ENCODE measurements at regions not wholly inside any gene's neighbourhood (a gene's known extent, or its start where the extent isn't known, plus 50 kb on each side); places are given as distances from the start of the nearest gene placed in this dataset.

DNA sequence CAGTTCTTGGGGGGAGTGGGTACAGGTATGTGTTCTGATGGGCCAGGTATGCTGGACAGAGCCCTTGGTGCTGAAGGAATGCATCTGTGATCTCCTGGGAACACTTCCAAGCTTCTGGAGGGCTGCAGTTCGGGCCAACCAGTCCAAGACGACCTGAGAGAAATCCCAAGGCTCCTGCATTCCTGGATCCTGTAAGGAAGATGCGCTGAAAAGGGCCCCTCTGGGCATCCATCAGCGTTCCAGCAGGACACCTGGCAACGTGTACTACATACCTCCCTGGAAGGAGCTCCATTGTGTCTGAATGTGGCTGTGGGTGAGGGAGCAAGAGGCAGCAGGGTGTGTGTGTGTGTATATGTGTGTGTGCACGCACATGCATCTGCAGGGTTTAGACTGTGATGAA is 144.7 kb downstream of the FAM43A start:
- no peaks in the 10 kb centered on the region for H3K36me3 Mint-ChIP-seq (ENCODE audit: insufficient read depth in 1 of 3, low read depth in 3 of 3)
- H2AK5ac ChIP-seq (ENCODE audit: insufficient read length, low read length) = no peak overlapping the region
- no peak overlapping the region for H3K27ac ChIP-seq (ENCODE audit: insufficient read length, low read depth, low read length)
- no peak overlapping the region for H2BK5ac ChIP-seq (ENCODE audit: insufficient read length, low read length)
- no peaks in the 10 kb centered on the region; a peak in 1 of 5 replicates for H3K9me3 Mint-ChIP-seq
- no peak overlapping the region for H2BK15ac ChIP-seq (ENCODE audit: low read depth, low read length)
- H3K27me3 Mint-ChIP-seq (ENCODE audit: low read depth) = no peaks in the 10 kb centered on the region; the same call in 1 of the 2 replicates
- H3K27me3 ChIP-seq (ENCODE audit: insufficient read depth, low read length) = no peaks in the 10 kb centered on the region
- no peak for TF ChIP-seq CTCF (conservative IDR thresholded peaks at IDR 0.05)
- H3K23ac ChIP-seq (ENCODE audit: insufficient read length, low read depth, low read length) = no peak overlapping the region
- no peak overlapping the region for H2AFZ ChIP-seq (ENCODE audit: low read length)
- H3K79me1 ChIP-seq (ENCODE audit: insufficient read depth, low read depth, low read length, poor library complexity, severe bottlenecking) = no peaks in the 10 kb centered on the region
- H3K4me2 ChIP-seq (ENCODE audit: insufficient read depth, insufficient read length, low read length) = no peak overlapping the region
- H4K8ac ChIP-seq (replicated peaks; ENCODE audit: insufficient read length, low read depth, low read length) = no peak overlapping the region
- DNase-seq = no peak
- no peak overlapping the region for H4K5ac ChIP-seq (ENCODE audit: insufficient read length, low read depth, low read length)
- H3K9ac ChIP-seq (ENCODE audit: extremely low read depth, insufficient read length, low read length) = no peak overlapping the region
- no peaks in the 10 kb centered on the region for H3K23me2 ChIP-seq (ENCODE audit: insufficient read length, low read depth, low read length, poor library complexity, severe bottlenecking)
- no peaks in the 10 kb centered on the region for H3K9me3 ChIP-seq (ENCODE audit: control insufficient read depth, low read depth, low read length)
- H3K27ac Mint-ChIP-seq = no peak overlapping the region
- H2BK20ac ChIP-seq (ENCODE audit: low read depth, low read length, poor library complexity, severe bottlenecking) = no peak overlapping the region
- H4K91ac ChIP-seq (ENCODE audit: insufficient read length, low read depth, low read length) = no peak overlapping the region
- no peaks in the 10 kb centered on the region for H4K20me1 ChIP-seq (ENCODE audit: control insufficient read depth, insufficient read depth, insufficient read length)
- H3K4me1 ChIP-seq (ENCODE audit: insufficient read depth, low read length) = no peaks in the 10 kb centered on the region
- no peak overlapping the region for H3K18ac ChIP-seq (ENCODE audit: insufficient read length, low read depth, low read length)
- H3K4ac ChIP-seq (ENCODE audit: low read depth, low read length) = no peak overlapping the region
- no peak overlapping the region for H3K56ac ChIP-seq (ENCODE audit: insufficient read length, low read depth, low read length)
- no peak overlapping the region; the same call in 1 of the 2 replicates for H3K14ac ChIP-seq (ENCODE audit: insufficient read depth, low read length)
- WGBS (ENCODE audit: extremely low coverage, insufficient read length, low lambda C conversion rate) = no CpG with 5 or more reads among the region's 6 CpGs
- no peak overlapping the region for H2BK120ac ChIP-seq (ENCODE audit: low read depth, low read length, poor library complexity, severe bottlenecking)
- no peaks in the 10 kb centered on the region for H3K4me1 Mint-ChIP-seq
- H3K79me2 ChIP-seq (ENCODE audit: insufficient read depth, low read length) = no peaks in the 10 kb centered on the region
- no peak overlapping the region for H3K4me3 Mint-ChIP-seq
- no peak overlapping the region for H3T11ph ChIP-seq (ENCODE audit: low read length)
- no peak overlapping the region for H2BK12ac ChIP-seq (ENCODE audit: insufficient read length, low read depth, low read length)
